ENCODE measurements at regions not wholly inside any gene's neighbourhood (a gene's known extent, or its start where the extent isn't known, plus 50 kb on each side); places are given as distances from the start of the nearest gene placed in this dataset.

DNA sequence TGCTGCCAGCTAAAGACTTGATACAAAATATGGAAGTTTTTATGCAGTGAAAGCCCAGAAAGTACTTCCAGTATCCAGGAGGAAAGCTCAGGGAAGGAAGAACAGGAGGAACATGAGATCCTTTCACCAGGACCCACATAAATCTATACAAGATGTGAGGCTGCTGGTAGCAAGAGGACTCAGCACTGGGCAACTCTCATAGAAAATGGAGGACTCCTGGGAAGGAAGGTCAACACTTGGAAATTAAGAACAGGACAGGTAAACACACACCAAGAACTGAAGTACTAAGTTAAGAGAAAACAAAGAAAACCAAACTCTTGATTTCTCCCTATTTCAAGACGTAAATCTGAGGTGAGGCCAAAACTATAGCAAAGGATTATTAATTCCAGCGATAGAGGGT, 220.5 kb upstream of the HSF2 start:
- TF ChIP-seq EZH2 (IDR thresholded peaks at IDR 0.05; ENCODE audit: insufficient read depth, poor library complexity, severe bottlenecking), result no peak
- no peak for TF ChIP-seq EZH2phosphoT487 (IDR thresholded peaks at IDR 0.05; ENCODE audit: insufficient read depth, low read depth)
